Naive B cell (primary cell): ENCODE measurements at regions not wholly inside any gene's neighbourhood (a gene's known extent, or its start where the extent isn't known, plus 50 kb on each side); places are given as distances from the start of the nearest gene placed in this dataset.

Source experiments
- ATAC-seq, 2 donors: fragments of 150-1000 bp; cut with Tn5 transposase; 2 replicates each; pipeline ENCODE4 v1.10.0; 2021; ENCODE audit warnings: low read depth in 2 of 2, mild to moderate bottlenecking in 2 of 2, moderate library complexity in 2 of 2
- DNase-seq: peaks from one replicate; pipeline ENCODE4 v3.0.0; 2022
- H3K27ac Mint-ChIP-seq, 6 donors: one replicate each; pipeline ENCODE4 v1.8.0; 2020 to 2022; ENCODE audit warnings: mild to moderate bottlenecking in 6 of 6, mixed read lengths in 6 of 6, moderate library complexity in 5 of 6, inconsistent platforms in 2 of 6
- H3K27me3 Mint-ChIP-seq, 3 donors: one replicate each; pipeline ENCODE4 v1.8.0; 2021 to 2022; ENCODE audit warnings: mixed read lengths in 3 of 3, mild to moderate bottlenecking in 1 of 3
- H3K36me3 Mint-ChIP-seq, 2 donors: one replicate each; pipeline ENCODE4 v1.8.0; 2020 to 2022; ENCODE audit warnings: mixed read lengths in 2 of 2, inconsistent platforms in 1 of 2, mild to moderate bottlenecking in 1 of 2
- H3K4me1 Mint-ChIP-seq, 3 donors: one replicate each; pipeline ENCODE4 v1.8.0; 2020 to 2022; ENCODE audit warnings: mixed read lengths in 3 of 3, inconsistent platforms in 1 of 3, mild to moderate bottlenecking in 1 of 3, moderate library complexity in 1 of 3
- H3K4me3 Mint-ChIP-seq, 8 donors: one replicate each; pipeline ENCODE4 v1.8.0; 2020 to 2022; ENCODE audit warnings: mild to moderate bottlenecking in 8 of 8, mixed read lengths in 8 of 8, moderate library complexity in 8 of 8, inconsistent platforms in 2 of 8
- H3K9me3 Mint-ChIP-seq, 7 donors: one replicate each; pipeline ENCODE4 v1.8.0; 2020 to 2022; ENCODE audit warnings: mixed read lengths in 7 of 7, mild to moderate bottlenecking in 5 of 7, inconsistent platforms in 2 of 7, moderate library complexity in 1 of 7

- ATAC-seq (no peak), DNase-seq (no peak)
- Mint-ChIP-seq H3K27me3 (peaks cover 4 to 32% (median 17%) of the 10 kb centered on the region in 3 donors), H3K9me3 (peaks cover 0 to 2% (median 0%) of the 10 kb centered on the region in 7 donors), H3K36me3 (no peaks in the 10 kb centered on the region), H3K27ac (no peak overlapping the region), H3K4me3 (no peak overlapping the region), H3K4me1 (no peaks in the 10 kb centered on the region)
Observed at GRCh38 chr21:35349376-35350080, 300.4 kb upstream of the RUNX1 start.

- Mint-ChIP-seq H3K9me3 (no peaks in the 10 kb centered on the region), H3K27ac (no peak overlapping the region), H3K4me1 (peaks cover 0 to 1% (median 0%) of the 10 kb centered on the region in 3 donors), H3K4me3 (no peak overlapping the region), H3K36me3 (no peaks in the 10 kb centered on the region), H3K27me3 (peaks cover 4 to 24% (median 12%) of the 10 kb centered on the region in 3 donors)
- no peak for ATAC-seq
- no peak for DNase-seq
Observed at GRCh38 chr21:35348686-35349085, 299.6 kb upstream of the RUNX1 start.

GRCh38 chr21:35346697-35347096, 297.6 kb upstream of the RUNX1 start:
- Mint-ChIP-seq H3K27ac (no peak overlapping the region), H3K27me3 (peaks cover 4 to 23% (median 12%) of the 10 kb centered on the region in 3 donors), H3K36me3 (no peaks in the 10 kb centered on the region), H3K4me3 (no peak overlapping the region), H3K4me1 (peaks cover 12 to 19% (median 15%) of the 10 kb centered on the region in 3 donors), H3K9me3 (no peaks in the 10 kb centered on the region)
- no peak for DNase-seq
- no peak for ATAC-seq

GRCh38 chr21:35345954-35346353, 296.9 kb upstream of the RUNX1 start:
- no peak overlapping the region for H3K4me3 Mint-ChIP-seq
- peaks cover 12 to 19% (median 15%) of the 10 kb centered on the region in 3 donors for H3K4me1 Mint-ChIP-seq
- no peaks in the 10 kb centered on the region for H3K9me3 Mint-ChIP-seq
- peaks cover 4 to 23% (median 12%) of the 10 kb centered on the region in 3 donors for H3K27me3 Mint-ChIP-seq
- no peaks in the 10 kb centered on the region for H3K36me3 Mint-ChIP-seq
- no peak for ATAC-seq
- no peak overlapping the region for H3K27ac Mint-ChIP-seq
- no peak for DNase-seq

GRCh38 chr21:35344582-35344981, 295.5 kb upstream of the RUNX1 start:
- Mint-ChIP-seq H3K4me1 (peaks cover 12 to 19% (median 15%) of the 10 kb centered on the region in 3 donors), H3K4me3 (peak overlapping the region in 1 of 8 donors; percentile 29), H3K36me3 (no peaks in the 10 kb centered on the region), H3K27me3 (peaks cover 0 to 23% (median 12%) of the 10 kb centered on the region in 3 donors), H3K9me3 (no peaks in the 10 kb centered on the region), H3K27ac (peak overlapping the region in 1 of 6 donors; percentile 22)
- DNase-seq (no peak), ATAC-seq (no peak)

- Mint-ChIP-seq H3K36me3 (no peaks in the 10 kb centered on the region), H3K27ac (peak overlapping the region in 2 of 6 donors; percentile 27 to 42), H3K27me3 (peaks cover 0 to 16% (median 12%) of the 10 kb centered on the region in 3 donors), H3K9me3 (peaks cover 0 to 4% (median 0%) of the 10 kb centered on the region in 7 donors), H3K4me3 (peak overlapping the region in 3 of 8 donors; percentile 29 to 77 (median 55)), H3K4me1 (peaks cover 12 to 19% (median 15%) of the 10 kb centered on the region in 3 donors)
- ATAC-seq = no peak
- DNase-seq = no peak
Observed at GRCh38 chr21:35343046-35343819, 294.1 kb upstream of the RUNX1 start.

GRCh38 chr21:35342440-35342839, 293.3 kb upstream of the RUNX1 start:
- peak overlapping the region in 2 of 6 donors; percentile 49 to 58 for H3K27ac Mint-ChIP-seq
- DNase-seq = peak; percentile 12
- peaks cover 0 to 9% (median 8%) of the 10 kb centered on the region in 3 donors for H3K27me3 Mint-ChIP-seq
- H3K4me1 Mint-ChIP-seq = peaks cover 12 to 19% (median 15%) of the 10 kb centered on the region in 3 donors
- no peaks in the 10 kb centered on the region for H3K36me3 Mint-ChIP-seq
- peaks cover 0 to 4% (median 0%) of the 10 kb centered on the region in 7 donors for H3K9me3 Mint-ChIP-seq
- peak; percentile 73 to 79 for ATAC-seq
- H3K4me3 Mint-ChIP-seq = peak overlapping the region in 6 of 8 donors; percentile 32 to 77 (median 56)

- Mint-ChIP-seq H3K36me3 (no peaks in the 10 kb centered on the region), H3K4me3 (no peak overlapping the region)
Observed at GRCh38 chr21:35340273-35340672, 291.2 kb upstream of the RUNX1 start.

GRCh38 chr21:35338881-35339632, 290.0 kb upstream of the RUNX1 start:
- peaks cover 0 to 4% (median 0%) of the 10 kb centered on the region in 7 donors for H3K9me3 Mint-ChIP-seq
- H3K36me3 Mint-ChIP-seq = no peaks in the 10 kb centered on the region
- H3K27me3 Mint-ChIP-seq = peaks cover 7 to 9% (median 8%) of the 10 kb centered on the region in 3 donors
- H3K4me3 Mint-ChIP-seq = no peak overlapping the region
- no peak for ATAC-seq
- peaks cover 12 to 19% (median 15%) of the 10 kb centered on the region in 3 donors for H3K4me1 Mint-ChIP-seq
- no peak overlapping the region for H3K27ac Mint-ChIP-seq
- DNase-seq = no peak

More at GRCh38 chr21:35340273-35340672, 291.2 kb upstream of the RUNX1 start:
- Mint-ChIP-seq H3K27me3 (peaks cover 0 to under 1% (median 0%) of the 10 kb centered on the region in 3 donors), H3K27ac (no peak overlapping the region), H3K9me3 (peaks cover 0 to 4% (median 0%) of the 10 kb centered on the region in 7 donors), H3K4me1 (peaks cover 12 to 19% (median 15%) of the 10 kb centered on the region in 3 donors)
- no peak for DNase-seq
- no peak for ATAC-seq

- peaks cover 8 to 9% (median 8%) of the 10 kb centered on the region in 3 donors for H3K27me3 Mint-ChIP-seq
- H3K9me3 Mint-ChIP-seq = peaks cover 0 to 4% (median 0%) of the 10 kb centered on the region in 7 donors
- no peak overlapping the region for H3K4me3 Mint-ChIP-seq
- ATAC-seq = no peak
- peaks cover 11 to 14% (median 12%) of the 10 kb centered on the region in 3 donors for H3K4me1 Mint-ChIP-seq
- H3K36me3 Mint-ChIP-seq = no peaks in the 10 kb centered on the region
- DNase-seq = no peak
- no peak overlapping the region for H3K27ac Mint-ChIP-seq
Observed at GRCh38 chr21:35338281-35338680, 289.2 kb upstream of the RUNX1 start.

- H3K4me3 Mint-ChIP-seq = no peak overlapping the region
- no peak overlapping the region for H3K27ac Mint-ChIP-seq
- H3K27me3 Mint-ChIP-seq = peaks cover 8 to 9% (median 8%) of the 10 kb centered on the region in 3 donors
- no peaks in the 10 kb centered on the region for H3K36me3 Mint-ChIP-seq
- no peak for ATAC-seq
- peaks cover 4 to 8% (median 5%) of the 10 kb centered on the region in 3 donors for H3K4me1 Mint-ChIP-seq
- no peak for DNase-seq
- peaks cover 0 to 4% (median 0%) of the 10 kb centered on the region in 7 donors for H3K9me3 Mint-ChIP-seq
Observed at GRCh38 chr21:35337573-35337972, 288.5 kb upstream of the RUNX1 start.

GRCh38 chr21:35336534-35336933, 287.4 kb upstream of the RUNX1 start:
- ATAC-seq = no peak
- Mint-ChIP-seq H3K4me1 (no peaks in the 10 kb centered on the region), H3K36me3 (no peaks in the 10 kb centered on the region), H3K4me3 (no peak overlapping the region), H3K9me3 (peaks cover 0 to 4% (median 0%) of the 10 kb centered on the region in 7 donors), H3K27ac (no peak overlapping the region), H3K27me3 (peaks cover 8 to 9% (median 8%) of the 10 kb centered on the region in 3 donors)
- DNase-seq = no peak

GRCh38 chr21:35335951-35336446, 286.9 kb upstream of the RUNX1 start:
- Mint-ChIP-seq H3K4me1 (no peaks in the 10 kb centered on the region), H3K36me3 (no peaks in the 10 kb centered on the region)
- no peak for ATAC-seq

More at GRCh38 chr21:35335951-35336446, 286.9 kb upstream of the RUNX1 start:
- no peak for DNase-seq
- no peak overlapping the region for H3K4me3 Mint-ChIP-seq
- H3K27ac Mint-ChIP-seq = no peak overlapping the region
- H3K9me3 Mint-ChIP-seq = peaks cover 0 to 4% (median 0%) of the 10 kb centered on the region in 7 donors
- H3K27me3 Mint-ChIP-seq = peaks cover 8 to 9% (median 8%) of the 10 kb centered on the region in 3 donors
